GM12891 (cell line): ENCODE measurements at regions not wholly inside any gene's neighbourhood (a gene's known extent, or its start where the extent isn't known, plus 50 kb on each side); places are given as distances from the start of the nearest gene placed in this dataset.

Source experiments
- DNase-seq: peaks from one replicate; pipeline ENCODE4 v3.0.0; 2011; ENCODE audit warnings: low spot score; ENCODE audit not compliant: insufficient read length
- FAIRE-seq: peaks from 2 replicates; lab custom pipeline; 2011; peaks lifted over from hg19 to GRCh38; lab: Jason Lieb, UNC
- PAX5 ChIP-seq: IDR thresholded peaks from 2 replicates; pipeline ENCODE4 v1.6.1; 2011; ENCODE audit warnings: low read length, moderate library complexity, mild to moderate bottlenecking; ENCODE audit not compliant: insufficient read depth, severe bottlenecking
- POLR2A ChIP-seq: IDR thresholded peaks from 2 replicates; pipeline ENCODE4 v1.6.1; 2011; ENCODE audit warnings: low read depth, low read length, control low read depth
- POLR2AphosphoS5 ChIP-seq: IDR thresholded peaks from 2 replicates; pipeline ENCODE4 v1.6.1; 2011; ENCODE audit warnings: low read depth, low read length, control low read depth
- POU2F2 ChIP-seq: IDR thresholded peaks from 2 replicates; pipeline ENCODE4 v1.6.1; 2011; ENCODE audit warnings: low read depth, mild to moderate bottlenecking, control low read depth, low read length, moderate library complexity
- SPI1 ChIP-seq: IDR thresholded peaks from 2 replicates; pipeline ENCODE4 v1.6.1; 2011; ENCODE audit warnings: low read depth, low read length, control low read depth
- TAF1 ChIP-seq: IDR thresholded peaks from 2 replicates; pipeline ENCODE4 v1.6.1; 2011; ENCODE audit warnings: low read depth, low read length, control low read depth

DNA sequence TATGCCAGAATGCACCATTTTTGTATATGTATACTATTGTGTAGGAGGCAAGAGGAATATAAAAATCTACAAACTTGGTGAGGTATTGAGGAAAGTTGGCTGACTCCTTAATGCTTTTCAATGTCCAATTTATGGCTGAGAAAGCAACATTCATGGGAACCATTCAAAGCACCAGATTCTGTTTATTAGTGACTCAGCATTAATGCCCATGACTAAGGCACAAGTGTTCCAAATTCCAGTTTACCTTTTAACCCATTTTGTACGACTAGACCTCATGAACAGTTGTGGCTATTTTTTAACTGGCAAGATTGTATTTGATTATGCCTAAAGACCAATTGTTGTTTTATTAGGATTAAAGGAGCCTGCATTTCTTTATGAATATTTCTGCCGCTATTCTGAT, 375.4 kb upstream of the ATP2B1 start:
- FAIRE-seq (no peak), DNase-seq (no peak)
- TF ChIP-seq TAF1 (no peak), PAX5 (no peak), POU2F2 (no peak), SPI1 (no peak), POLR2AphosphoS5 (no peak), POLR2A (no peak)

DNA sequence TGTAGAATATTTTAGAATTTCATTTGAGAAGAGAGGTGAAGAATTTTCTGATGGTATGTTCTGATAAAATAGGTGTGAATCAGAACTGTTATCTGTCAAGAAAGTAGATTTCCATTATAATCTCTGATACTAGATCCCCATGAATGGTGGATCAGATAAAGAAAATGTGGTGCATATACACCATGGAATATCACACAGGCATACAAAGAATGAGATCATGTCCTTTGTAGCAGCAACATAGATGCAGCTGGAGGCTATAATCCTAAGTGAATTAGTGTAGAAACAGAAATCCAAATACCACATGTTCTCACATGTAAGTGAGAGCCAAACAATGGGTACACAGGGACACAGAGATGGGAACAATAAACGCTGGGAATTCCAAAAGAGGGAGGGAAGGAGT, 372.0 kb upstream of the ATP2B1 start:
- DNase-seq, result no peak
- TF ChIP-seq TAF1 (no peak), POLR2A (no peak), POU2F2 (no peak), POLR2AphosphoS5 (no peak), SPI1 (no peak), PAX5 (no peak)
- peak; percentile 26 for FAIRE-seq

DNA sequence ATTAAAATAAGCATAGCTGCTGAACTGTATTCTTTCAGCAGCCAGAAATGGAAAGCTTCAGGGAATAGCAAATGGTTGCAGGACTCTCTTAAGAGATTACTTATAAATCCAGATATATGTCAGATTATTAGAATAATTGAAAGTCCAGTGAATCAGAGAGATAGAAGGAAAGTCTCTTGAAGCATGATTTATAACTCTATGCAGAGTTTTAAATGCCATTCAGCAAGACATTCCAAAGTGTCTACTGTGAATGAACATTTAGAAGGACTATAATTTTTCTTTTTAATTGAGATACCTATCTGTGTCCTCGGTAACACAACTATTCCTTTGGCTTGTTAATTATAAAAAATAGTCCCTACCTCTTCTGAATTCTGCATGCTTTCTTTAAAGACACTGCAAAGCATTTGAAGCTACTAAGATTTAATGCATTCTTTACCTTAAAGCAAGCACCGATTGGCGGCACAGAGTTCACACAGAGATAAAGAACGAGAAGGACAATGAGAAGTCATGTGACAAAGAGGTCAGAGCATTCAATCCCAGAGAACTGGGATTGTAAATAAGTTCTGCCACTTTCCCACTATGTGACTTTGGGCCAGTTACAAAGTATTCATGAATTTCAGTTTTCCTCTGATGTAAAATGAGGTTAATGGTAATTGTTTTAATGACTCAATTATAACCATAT, 371.0 kb upstream of the ATP2B1 start:
- no peak for FAIRE-seq
- no peak for DNase-seq
- no peak for TF ChIP-seq POLR2AphosphoS5
- no peak for TF ChIP-seq TAF1
- TF ChIP-seq PAX5, result no peak
- TF ChIP-seq POU2F2, result no peak
- no peak for TF ChIP-seq POLR2A
- no peak for TF ChIP-seq SPI1

DNA sequence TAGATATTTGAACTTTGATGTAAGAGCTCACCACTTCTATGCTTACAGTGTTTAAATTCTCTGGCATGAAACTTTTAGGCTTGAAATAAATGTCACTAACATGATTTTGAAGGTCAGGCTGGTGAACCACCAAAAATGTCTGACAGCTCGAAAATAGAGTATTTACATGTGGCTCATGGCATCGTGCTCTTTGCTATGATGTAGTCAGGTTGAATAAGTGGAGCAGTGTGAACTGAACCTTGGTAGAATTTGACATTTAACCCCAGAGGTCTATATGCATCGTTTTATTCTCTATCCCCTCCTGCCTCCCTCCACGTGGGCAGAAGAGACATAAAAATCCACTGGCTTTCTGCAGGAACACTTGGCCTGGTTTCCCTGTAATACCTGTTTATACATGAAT, 369.7 kb upstream of the ATP2B1 start:
- FAIRE-seq (no peak), DNase-seq (no peak)
- TF ChIP-seq POLR2AphosphoS5, result no peak
- TF ChIP-seq POLR2A, result no peak
- TF ChIP-seq SPI1, result no peak
- no peak for TF ChIP-seq POU2F2

DNA sequence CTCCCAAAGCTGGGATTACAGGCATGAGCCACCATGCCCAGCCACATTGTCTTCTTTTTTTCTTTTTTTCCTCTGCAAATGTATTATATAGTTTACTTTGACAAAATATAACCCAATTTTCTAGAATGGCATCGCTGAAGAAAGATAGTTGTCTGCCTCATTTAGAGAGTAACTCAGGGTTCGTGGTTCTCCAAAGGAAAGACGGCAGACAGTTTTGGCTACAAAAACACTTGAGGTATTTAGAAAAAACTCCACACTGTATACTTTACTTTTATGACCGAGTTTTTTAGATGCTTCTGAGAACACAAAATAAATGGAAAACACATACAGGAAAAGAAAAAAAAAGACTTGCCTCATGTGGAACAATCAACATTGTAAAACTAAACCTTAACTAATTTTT, 369.1 kb upstream of the ATP2B1 start:
- TF ChIP-seq TAF1 (no peak), POLR2AphosphoS5 (no peak), POLR2A (no peak), PAX5 (no peak), POU2F2 (no peak), SPI1 (no peak)
- no peak for FAIRE-seq
- no peak for DNase-seq

DNA sequence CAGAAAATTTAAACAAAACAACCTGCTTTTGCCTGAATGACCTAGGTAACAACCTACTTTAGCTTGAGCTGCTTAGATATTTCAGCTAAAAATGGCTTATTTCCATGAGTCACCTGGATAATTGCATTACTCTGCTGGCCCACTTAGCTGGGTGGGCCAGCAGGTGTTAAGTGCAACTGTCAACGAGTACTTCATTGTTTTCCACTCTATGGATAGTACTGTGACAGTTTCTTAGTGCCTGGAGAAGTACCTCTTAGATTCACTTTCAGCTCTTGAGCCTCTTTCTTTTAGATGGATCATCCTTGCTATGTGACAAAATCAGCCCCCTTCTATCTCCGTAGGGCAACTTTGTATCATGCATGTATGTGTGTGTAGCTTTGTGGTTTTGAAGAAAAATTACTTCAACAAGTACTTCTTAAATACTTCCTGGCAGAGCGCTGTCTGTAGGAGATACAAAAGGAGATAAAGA, 368.2 kb upstream of the ATP2B1 start:
- no peak for TF ChIP-seq POU2F2
- TF ChIP-seq PAX5, result no peak
- TF ChIP-seq SPI1, result no peak
- no peak for TF ChIP-seq TAF1
- TF ChIP-seq POLR2A, result no peak
- TF ChIP-seq POLR2AphosphoS5, result no peak
- FAIRE-seq (peak; percentile 5), DNase-seq (no peak)

DNA sequence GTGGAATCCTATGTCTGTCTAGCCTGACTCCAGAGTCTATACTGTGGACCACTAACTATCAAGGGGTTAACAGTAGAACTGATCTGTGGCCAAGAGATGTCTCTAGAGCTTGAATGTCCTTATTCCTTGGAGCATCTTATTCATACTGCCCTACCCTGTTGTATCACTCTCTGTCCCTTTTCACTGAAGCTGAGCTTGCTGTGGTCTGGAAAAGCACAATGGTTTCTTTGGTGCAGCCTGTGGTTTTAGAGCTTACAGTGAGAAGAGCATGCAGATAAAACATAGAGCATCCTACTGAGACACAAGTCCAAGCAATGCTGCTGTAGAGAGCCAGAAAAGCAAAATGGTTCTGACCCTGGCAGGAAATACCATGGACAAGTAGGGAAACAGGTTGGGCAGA, 367.0 kb upstream of the ATP2B1 start:
- FAIRE-seq (no peak), DNase-seq (no peak)
- TF ChIP-seq POLR2AphosphoS5 (no peak), POU2F2 (no peak), TAF1 (no peak), POLR2A (no peak), SPI1 (no peak), PAX5 (no peak)

DNA sequence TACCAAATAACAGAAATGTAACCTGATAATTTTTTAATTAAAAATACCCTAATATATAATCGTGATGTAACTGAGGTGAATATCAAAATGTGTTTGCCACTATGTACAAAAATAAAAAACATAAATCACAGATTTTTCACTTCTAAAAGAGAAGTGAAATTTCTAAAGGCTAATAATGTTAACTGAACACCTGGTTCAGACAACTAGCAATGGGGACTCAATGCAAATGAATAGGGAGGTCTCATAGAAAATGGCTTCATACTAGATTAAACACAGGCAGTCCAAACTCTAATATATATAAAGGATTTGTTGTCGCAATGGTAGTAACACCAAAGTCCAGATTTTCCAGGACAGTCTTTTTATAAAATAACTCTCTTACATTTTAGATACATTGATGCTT, 365.4 kb upstream of the ATP2B1 start:
- FAIRE-seq, result no peak
- TF ChIP-seq TAF1 (no peak), POLR2AphosphoS5 (no peak), SPI1 (peak; percentile 39; the same call in 1 of the 2 replicates), POLR2A (no peak), POU2F2 (no peak), PAX5 (no peak)
- no peak for DNase-seq

DNA sequence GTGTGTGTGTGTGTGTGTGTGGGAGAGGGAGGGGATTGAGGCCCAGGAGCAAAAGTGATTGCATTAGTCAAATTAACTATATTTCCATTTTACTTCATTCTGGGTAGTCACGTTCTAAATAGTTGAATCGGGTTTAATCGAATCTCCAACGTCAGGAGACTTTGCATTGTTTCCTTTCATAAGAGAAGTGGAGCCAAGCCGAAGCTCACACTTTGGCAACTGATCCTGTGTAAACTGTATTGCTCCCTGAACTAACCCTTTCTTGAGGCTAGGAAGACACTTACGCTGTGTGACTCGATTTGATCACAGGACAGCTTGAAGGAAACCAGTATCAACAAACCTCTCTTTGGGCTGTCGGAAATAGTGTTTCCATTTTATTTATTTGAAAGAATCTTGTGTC, 363.4 kb upstream of the ATP2B1 start:
- TF ChIP-seq POLR2AphosphoS5 (no peak), SPI1 (no peak), PAX5 (no peak), POLR2A (no peak), POU2F2 (no peak), TAF1 (no peak)
- DNase-seq, result no peak
- FAIRE-seq, result no peak

DNA sequence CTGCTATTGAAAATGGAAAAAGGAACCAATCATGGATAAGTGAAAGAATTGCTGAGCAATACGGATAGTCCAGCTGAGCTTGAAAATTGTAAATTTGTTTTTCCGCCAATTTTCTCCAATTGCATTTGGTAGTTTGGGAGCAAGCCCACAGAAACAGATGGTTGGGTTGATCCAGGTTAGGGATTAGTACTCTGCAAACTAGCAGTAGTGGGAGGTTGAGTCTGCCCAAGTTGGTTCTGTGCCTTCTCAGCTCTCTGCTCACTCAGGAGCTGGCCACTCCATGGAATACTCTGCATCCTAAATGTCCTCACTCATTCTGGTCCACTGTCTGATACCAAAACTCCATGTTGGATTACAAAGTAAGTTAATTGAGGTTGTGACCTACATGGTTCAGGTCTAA, 361.1 kb upstream of the ATP2B1 start:
- no peak for FAIRE-seq
- DNase-seq, result no peak
- TF ChIP-seq POU2F2, result no peak
- no peak for TF ChIP-seq SPI1
- TF ChIP-seq TAF1, result no peak
- no peak for TF ChIP-seq POLR2A
- TF ChIP-seq POLR2AphosphoS5, result no peak
- TF ChIP-seq PAX5, result no peak
